ENCODE measurements at regions not wholly inside any gene's neighbourhood (a gene's known extent, or its start where the extent isn't known, plus 50 kb on each side); places are given as distances from the start of the nearest gene placed in this dataset.

DNA sequence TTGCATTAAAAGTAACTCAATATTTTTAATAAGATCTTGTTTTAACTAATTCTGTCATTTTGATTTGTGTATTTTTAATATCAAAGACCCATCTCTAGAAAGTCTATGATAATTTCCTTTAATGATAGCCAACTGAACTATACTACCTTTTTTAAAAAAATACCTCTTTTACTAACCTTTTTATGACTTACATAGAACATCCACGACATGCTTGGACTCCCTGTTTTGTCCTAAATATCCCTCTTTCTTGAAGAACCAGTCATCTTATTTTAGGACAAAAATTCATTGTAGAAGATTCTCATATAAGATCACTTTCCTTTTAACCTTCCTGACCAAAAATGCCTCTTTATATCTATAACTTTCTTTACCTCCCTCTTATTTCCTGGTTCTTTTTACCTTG lies 76.8 kb upstream of the GC start:
- Histone ChIP-seq H3K4me3 (no peak overlapping the region), H3K36me3 (no peaks in the 10 kb centered on the region), H3K4me1 (peaks cover 0 to 6% (median 0%) of the 10 kb centered on the region in 12 donors), H3K9me3 (peaks cover 0 to 54% (median 19%) of the 10 kb centered on the region in 12 donors), H3K27ac (no peak overlapping the region), H3K27me3 (no peaks in the 10 kb centered on the region)
- whole genome bisulfite sequencing, 4 donors = 23 to 41% (median 31%) methylated on average over 1 of the region's 1 CpG
- DNase-seq (no peak), ATAC-seq (no peak)
- intact Hi-C loops (cut with DNase I) = no loop called here
- TF ChIP-seq, protein P1, sequence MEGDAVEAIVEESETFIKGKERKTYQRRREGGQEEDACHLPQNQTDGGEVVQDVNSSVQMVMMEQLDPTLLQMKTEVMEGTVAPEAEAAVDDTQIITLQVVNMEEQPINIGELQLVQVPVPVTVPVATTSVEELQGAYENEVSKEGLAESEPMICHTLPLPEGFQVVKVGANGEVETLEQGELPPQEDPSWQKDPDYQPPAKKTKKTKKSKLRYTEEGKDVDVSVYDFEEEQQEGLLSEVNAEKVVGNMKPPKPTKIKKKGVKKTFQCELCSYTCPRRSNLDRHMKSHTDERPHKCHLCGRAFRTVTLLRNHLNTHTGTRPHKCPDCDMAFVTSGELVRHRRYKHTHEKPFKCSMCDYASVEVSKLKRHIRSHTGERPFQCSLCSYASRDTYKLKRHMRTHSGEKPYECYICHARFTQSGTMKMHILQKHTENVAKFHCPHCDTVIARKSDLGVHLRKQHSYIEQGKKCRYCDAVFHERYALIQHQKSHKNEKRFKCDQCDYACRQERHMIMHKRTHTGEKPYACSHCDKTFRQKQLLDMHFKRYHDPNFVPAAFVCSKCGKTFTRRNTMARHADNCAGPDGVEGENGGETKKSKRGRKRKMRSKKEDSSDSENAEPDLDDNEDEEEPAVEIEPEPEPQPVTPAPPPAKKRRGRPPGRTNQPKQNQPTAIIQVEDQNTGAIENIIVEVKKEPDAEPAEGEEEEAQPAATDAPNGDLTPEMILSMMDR (IDR thresholded peaks at IDR 0.05) = no peak
- TF ChIP-seq POLR2A (IDR thresholded peaks at IDR 0.05) = no peak

DNA sequence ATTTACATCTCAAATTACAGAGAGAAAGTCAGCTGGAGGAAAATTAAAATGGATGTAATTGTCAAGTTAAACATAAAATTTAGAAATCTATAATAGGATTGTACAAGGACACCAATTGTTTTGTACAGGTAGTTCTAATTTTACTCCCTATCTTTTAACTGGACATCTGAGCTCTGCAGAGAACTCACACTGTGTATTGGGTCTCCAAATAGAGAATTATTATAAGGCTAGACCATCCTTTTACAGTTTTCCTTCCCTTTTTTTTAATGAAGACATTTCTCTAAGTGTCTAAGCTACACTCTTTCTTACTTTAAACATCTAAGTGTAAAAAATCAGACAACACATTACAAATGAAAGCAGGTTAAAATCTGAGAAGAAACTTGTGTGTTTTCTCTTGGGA lies 78.4 kb upstream of the GC start:
- ATAC-seq (no peak), DNase-seq (no peak)
- H3K4me1 ChIP-seq = peaks cover 0 to 3% (median 0%) of the 10 kb centered on the region in 12 donors
- H3K27me3 ChIP-seq = no peaks in the 10 kb centered on the region
- no peak for TF ChIP-seq POLR2A (IDR thresholded peaks at IDR 0.05)
- TF ChIP-seq, protein P1 (IDR thresholded peaks at IDR 0.05) = no peak
- intact Hi-C loops (cut with DNase I) = no loop called here
- no peak overlapping the region for H3K4me3 ChIP-seq
- no peak overlapping the region for H3K27ac ChIP-seq
- H3K36me3 ChIP-seq = no peaks in the 10 kb centered on the region
- peaks cover 0 to 54% (median 19%) of the 10 kb centered on the region in 12 donors for H3K9me3 ChIP-seq

DNA sequence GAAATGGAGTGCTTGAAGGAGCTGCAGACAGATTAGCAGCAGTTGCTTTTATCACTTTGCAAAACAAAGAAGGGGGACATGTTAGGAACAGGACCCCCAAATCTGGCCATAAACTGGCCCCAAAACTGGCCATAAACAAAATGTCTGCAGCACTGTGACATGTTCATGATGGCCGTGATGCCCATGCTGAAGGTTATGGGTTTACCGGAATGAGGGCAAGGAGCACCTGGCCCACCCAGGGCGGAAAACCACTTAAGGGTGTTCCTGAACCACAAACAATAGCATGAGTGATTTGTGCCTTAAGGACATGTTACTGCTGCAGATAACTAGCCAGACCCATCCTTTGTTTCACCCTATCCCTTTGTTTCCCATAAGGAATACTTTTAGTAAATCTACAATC lies 79.6 kb upstream of the GC start:
- H3K36me3 ChIP-seq = no peaks in the 10 kb centered on the region
- intact Hi-C loops (cut with DNase I) = no loop called here
- DNase-seq (no peak), ATAC-seq (no peak)
- peaks cover 0 to 54% (median 19%) of the 10 kb centered on the region in 12 donors for H3K9me3 ChIP-seq
- TF ChIP-seq, protein P1 (IDR thresholded peaks at IDR 0.05) = no peak
- no peak for TF ChIP-seq POLR2A (IDR thresholded peaks at IDR 0.05)
- no peaks in the 10 kb centered on the region for H3K27me3 ChIP-seq
- no peak overlapping the region for H3K4me3 ChIP-seq
- H3K4me1 ChIP-seq = no peaks in the 10 kb centered on the region
- 68 to 99% (median 93%) methylated on average over 3 of the region's 3 CpGs for WGBS, 4 donors
- H3K27ac ChIP-seq = no peak overlapping the region

DNA sequence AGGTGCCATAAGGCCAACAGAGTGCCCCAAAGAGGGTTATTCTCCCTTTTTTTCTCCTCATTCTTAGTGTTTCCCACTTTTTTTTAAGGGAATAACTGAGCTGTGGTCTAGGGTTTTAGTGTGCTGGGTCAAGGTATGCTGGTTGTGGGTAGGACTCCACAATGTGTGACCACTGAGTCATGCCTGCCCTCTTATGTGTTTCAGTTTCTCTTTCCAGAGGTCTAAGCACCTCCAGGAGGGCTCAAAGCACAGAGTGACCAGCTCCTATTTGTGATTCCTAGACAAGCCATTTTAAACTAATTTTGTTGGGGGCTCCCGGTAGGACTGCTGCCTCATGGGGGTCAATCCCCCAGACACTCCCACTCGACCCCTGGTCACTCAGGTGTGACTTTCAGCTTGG lies 80.5 kb upstream of the GC start:
- no peak for TF ChIP-seq POLR2A (IDR thresholded peaks at IDR 0.05)
- TF ChIP-seq, protein P1 (IDR thresholded peaks at IDR 0.05) = no peak
- peaks cover 0 to 53% (median 19%) of the 10 kb centered on the region in 12 donors for H3K9me3 ChIP-seq
- intact Hi-C loops (cut with DNase I) = no loop called here
- no peaks in the 10 kb centered on the region for H3K36me3 ChIP-seq
- WGBS, 4 donors = 60 to 65% (median 64%) methylated on average over 2 of the region's 2 CpGs
- no peak overlapping the region for H3K27ac ChIP-seq
- H3K27me3 ChIP-seq = no peaks in the 10 kb centered on the region
- DNase-seq (no peak), ATAC-seq (no peak)
- H3K4me3 ChIP-seq = no peak overlapping the region
- no peaks in the 10 kb centered on the region for H3K4me1 ChIP-seq

Measured in heart left ventricle (tissue), 16 donors.